Urothelium cell line (cell line): ENCODE measurements at regions not wholly inside any gene's neighbourhood (a gene's known extent, or its start where the extent isn't known, plus 50 kb on each side); places are given as distances from the start of the nearest gene placed in this dataset.
A peak's percentile ranks its signal among the peaks of the same experiment; 100 is the strongest.
"Not testable (repeated sequence)": the region's sequence is repeated elsewhere in the genome, so short reads cannot be mapped to it uniquely, and the experiment has no call there.

Experiments
- DNase-seq: peaks from one replicate; pipeline ENCODE4 v3.0.0; 2011; ENCODE audit warnings: low spot score, mixed read lengths
- FAIRE-seq: peaks from 2 replicates; lab custom pipeline; 2011; peaks lifted over from hg19 to GRCh38; lab: Jason Lieb, UNC

- FAIRE-seq = no peak
- DNase-seq = no peak
These were observed 70.7 kb downstream of the CETN3 start for GRCh38 chr5:90338712-90339372.

- no peak for FAIRE-seq
These were observed 72.0 kb downstream of the CETN3 start for GRCh38 chr5:90337449-90338052.

GRCh38 chr5:90336752-90337151 lies 72.8 kb downstream of the CETN3 start:
- DNase-seq = no peak
- FAIRE-seq = no peak

More at GRCh38 chr5:90337449-90338052, 72.0 kb downstream of the CETN3 start:
- DNase-seq = no peak

GRCh38 chr5:90334741-90335140 lies 74.8 kb downstream of the CETN3 start:
- DNase-seq (no peak), FAIRE-seq (no peak)

GRCh38 chr5:90329911-90330310 lies 79.6 kb downstream of the CETN3 start:
- FAIRE-seq = no peak
- DNase-seq = no peak

GRCh38 chr5:90326995-90327394 lies 82.6 kb downstream of the CETN3 start:
- FAIRE-seq (no peak), DNase-seq (no peak)

GRCh38 chr5:90325093-90325492 lies 84.5 kb downstream of the CETN3 start:
- DNase-seq (no peak), FAIRE-seq (no peak)

GRCh38 chr5:90320348-90320747 lies 89.2 kb downstream of the CETN3 start:
- not testable (repeated sequence) for FAIRE-seq

GRCh38 chr5:90312027-90312426 lies 97.5 kb downstream of the CETN3 start:
- no peak for FAIRE-seq
- DNase-seq = no peak

More at GRCh38 chr5:90320348-90320747, 89.2 kb downstream of the CETN3 start:
- not testable (repeated sequence) for DNase-seq

GRCh38 chr5:90311401-90311800 lies 98.2 kb downstream of the CETN3 start:
- DNase-seq (no peak), FAIRE-seq (no peak)

- DNase-seq (no peak), FAIRE-seq (no peak)
These were observed 100.6 kb downstream of the CETN3 start for GRCh38 chr5:90308787-90309585.

GRCh38 chr5:90307782-90308181 lies 101.8 kb downstream of the CETN3 start:
- no peak for FAIRE-seq
- no peak for DNase-seq

GRCh38 chr5:90307322-90307721 lies 102.2 kb downstream of the CETN3 start:
- no peak for DNase-seq
- no peak for FAIRE-seq

GRCh38 chr5:90306613-90307012 lies 102.9 kb downstream of the CETN3 start:
- DNase-seq (no peak), FAIRE-seq (no peak)

GRCh38 chr5:90305041-90305720 lies 104.4 kb downstream of the CETN3 start:
- no peak for DNase-seq
- FAIRE-seq = no peak

GRCh38 chr5:90301248-90301647 lies 108.3 kb downstream of the CETN3 start:
- FAIRE-seq (no peak), DNase-seq (no peak)

GRCh38 chr5:90297045-90297764 lies 112.4 kb downstream of the CETN3 start:
- FAIRE-seq (no peak), DNase-seq (no peak)

GRCh38 chr5:90294604-90295003 lies 115.0 kb downstream of the CETN3 start:
- DNase-seq (no peak), FAIRE-seq (no peak)

- FAIRE-seq = no peak
These were observed 115.6 kb downstream of the CETN3 start for GRCh38 chr5:90293931-90294330.

GRCh38 chr5:90290648-90291047 lies 118.9 kb downstream of the CETN3 start:
- no peak for FAIRE-seq

More at GRCh38 chr5:90293931-90294330, 115.6 kb downstream of the CETN3 start:
- peak; percentile 9 for DNase-seq

GRCh38 chr5:90289837-90290236 lies 119.7 kb downstream of the CETN3 start:
- FAIRE-seq (no peak), DNase-seq (no peak)

More at GRCh38 chr5:90290648-90291047, 118.9 kb downstream of the CETN3 start:
- no peak for DNase-seq
